Keratinocyte (primary cell): ENCODE measurements at regions not wholly inside any gene's neighbourhood (a gene's known extent, or its start where the extent isn't known, plus 50 kb on each side); places are given as distances from the start of the nearest gene placed in this dataset.

Source experiments
- EZH2 ChIP-seq: IDR thresholded peaks from one replicate; pipeline ENCODE4 v1.6.1; 2012; ENCODE audit warnings: inconsistent platforms, mild to moderate bottlenecking, low read length, moderate library complexity
- TF ChIP-seq, protein P1 (sequence below), 3 experiments: IDR thresholded peaks in 1 of 3; conservative IDR thresholded peaks in 1 of 3; optimal IDR thresholded peaks in 1 of 3; 2 replicates in 2 of 3; 3 replicates in 1 of 3; pipeline versions ENCODE3 to v1.5.1; 2011; ENCODE audit warnings: low read length in 3 of 3, mild to moderate bottlenecking in 3 of 3, moderate library complexity in 2 of 3, control low read depth in 1 of 3, inconsistent platforms in 1 of 3; ENCODE audit not compliant: insufficient read depth in 2 of 3; ENCODE audit errors: extremely low read depth in 1 of 3

DNA sequence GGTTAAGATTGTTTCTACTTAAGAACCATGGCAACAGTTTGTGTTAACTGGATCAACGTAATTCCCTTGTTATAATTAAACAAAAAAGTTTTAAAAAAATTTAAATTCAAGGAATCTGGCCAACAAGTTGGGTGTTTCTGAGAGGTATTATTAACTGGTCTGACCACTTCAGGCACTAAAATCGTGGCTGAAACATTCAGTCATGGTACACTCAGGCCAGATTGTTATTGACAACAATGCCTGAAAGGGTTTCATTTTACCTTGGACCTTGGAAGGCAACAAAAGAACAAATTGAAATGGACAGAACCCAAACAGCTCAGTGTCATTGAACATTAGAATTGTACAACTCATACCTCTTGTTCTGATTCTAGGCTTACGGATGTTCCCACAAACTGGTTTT lies 103.3 kb upstream of the ARMC3 start:
- TF ChIP-seq, protein P1, sequence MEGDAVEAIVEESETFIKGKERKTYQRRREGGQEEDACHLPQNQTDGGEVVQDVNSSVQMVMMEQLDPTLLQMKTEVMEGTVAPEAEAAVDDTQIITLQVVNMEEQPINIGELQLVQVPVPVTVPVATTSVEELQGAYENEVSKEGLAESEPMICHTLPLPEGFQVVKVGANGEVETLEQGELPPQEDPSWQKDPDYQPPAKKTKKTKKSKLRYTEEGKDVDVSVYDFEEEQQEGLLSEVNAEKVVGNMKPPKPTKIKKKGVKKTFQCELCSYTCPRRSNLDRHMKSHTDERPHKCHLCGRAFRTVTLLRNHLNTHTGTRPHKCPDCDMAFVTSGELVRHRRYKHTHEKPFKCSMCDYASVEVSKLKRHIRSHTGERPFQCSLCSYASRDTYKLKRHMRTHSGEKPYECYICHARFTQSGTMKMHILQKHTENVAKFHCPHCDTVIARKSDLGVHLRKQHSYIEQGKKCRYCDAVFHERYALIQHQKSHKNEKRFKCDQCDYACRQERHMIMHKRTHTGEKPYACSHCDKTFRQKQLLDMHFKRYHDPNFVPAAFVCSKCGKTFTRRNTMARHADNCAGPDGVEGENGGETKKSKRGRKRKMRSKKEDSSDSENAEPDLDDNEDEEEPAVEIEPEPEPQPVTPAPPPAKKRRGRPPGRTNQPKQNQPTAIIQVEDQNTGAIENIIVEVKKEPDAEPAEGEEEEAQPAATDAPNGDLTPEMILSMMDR (optimal IDR thresholded peaks at IDR 0.05 in 1 of 3, IDR thresholded peaks at IDR 0.05 in 1 of 3, conservative IDR thresholded peaks at IDR 0.05 in 1 of 3; ENCODE audit: extremely low read depth in 1 of 3, insufficient read depth in 2 of 3, low read length in 3 of 3) = no peak
- no peak for TF ChIP-seq EZH2
